ENCODE measurements at regions not wholly inside any gene's neighbourhood (a gene's known extent, or its start where the extent isn't known, plus 50 kb on each side); places are given as distances from the start of the nearest gene placed in this dataset.

DNA sequence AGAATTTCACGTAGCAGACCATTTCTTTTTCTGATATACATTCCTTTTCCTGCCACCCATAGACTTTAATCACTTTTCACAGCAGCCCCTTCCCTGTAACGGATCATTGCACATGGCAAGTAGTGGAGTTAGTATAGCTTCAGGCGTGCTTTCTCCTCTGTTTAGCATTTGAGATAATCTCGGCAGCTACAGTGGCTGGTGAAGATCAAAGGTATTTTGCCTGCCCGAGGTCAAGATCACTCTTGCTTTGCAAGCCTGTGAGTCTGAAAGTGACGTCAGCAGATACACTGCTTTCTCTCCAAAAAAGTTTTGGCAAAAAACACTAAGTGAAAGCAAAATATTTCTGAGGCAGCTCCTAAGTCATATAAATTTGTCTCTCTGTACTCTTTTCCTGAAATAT is 260.0 kb downstream of the NDFIP2 start:
- TF ChIP-seq GATA2 (IDR thresholded peaks at IDR 0.05; ENCODE audit: low read depth, low read length): peak; percentile 88
- TF ChIP-seq GATA3 (IDR thresholded peaks at IDR 0.05; ENCODE audit: low read depth, low read length): peak; percentile 84
